ENCODE measurements at regions not wholly inside any gene's neighbourhood (a gene's known extent, or its start where the extent isn't known, plus 50 kb on each side); places are given as distances from the start of the nearest gene placed in this dataset.
"Not testable (repeated sequence)": the region's sequence is repeated elsewhere in the genome, so short reads cannot be mapped to it uniquely, and the experiment has no call there.

- Mint-ChIP-seq H3K9me3 (no peaks in the 10 kb centered on the region), H3K27me3 (peaks cover 5% of the 10 kb centered on the region), H3K27ac (no peak overlapping the region), H3K4me1 (ENCODE audit: low read depth) (no peaks in the 10 kb centered on the region), H3K36me3 (ENCODE audit: low read depth) (no peaks in the 10 kb centered on the region), H3K4me3 (no peak overlapping the region)
These were observed 307.9 kb downstream of the DMAC1 start for GRCh38 chr9:7491641-7492040.

- H3K4me3 Mint-ChIP-seq = no peak overlapping the region
- H3K27me3 Mint-ChIP-seq = peaks cover under 1% of the 10 kb centered on the region
- no peak overlapping the region for H3K27ac Mint-ChIP-seq
- H3K9me3 Mint-ChIP-seq = no peaks in the 10 kb centered on the region
- H3K36me3 Mint-ChIP-seq (ENCODE audit: low read depth) = no peaks in the 10 kb centered on the region
- H3K4me1 Mint-ChIP-seq (ENCODE audit: low read depth) = no peaks in the 10 kb centered on the region
These were observed 309.1 kb downstream of the DMAC1 start for GRCh38 chr9:7490317-7491108.

DNA sequence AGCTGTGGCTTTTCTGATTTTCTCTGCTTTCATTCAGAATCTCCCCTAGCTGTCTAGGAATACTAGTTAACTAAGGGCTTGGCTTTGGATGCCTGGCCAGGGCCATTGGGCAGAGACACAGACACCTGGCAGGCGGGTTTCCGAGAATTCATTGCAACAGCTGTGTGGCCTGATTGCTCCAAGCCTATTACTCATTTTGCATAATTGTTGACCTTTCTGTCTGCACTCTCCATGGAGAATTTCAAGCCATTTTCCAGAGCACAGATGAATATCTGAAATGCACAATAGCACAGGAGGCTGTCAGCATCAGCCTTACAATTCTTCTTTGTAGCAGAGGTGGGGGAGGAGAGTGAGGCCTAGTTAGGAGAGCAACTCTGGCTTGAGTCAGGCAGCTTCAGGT lies 310.5 kb downstream of the DMAC1 start:
- H3K27me3 Mint-ChIP-seq = no peaks in the 10 kb centered on the region
- H3K27ac Mint-ChIP-seq = no peak overlapping the region
- no peaks in the 10 kb centered on the region for H3K9me3 Mint-ChIP-seq

GRCh38 chr9:7484014-7484413 lies 315.6 kb downstream of the DMAC1 start:
- not testable (repeated sequence) for H3K4me1 Mint-ChIP-seq (ENCODE audit: low read depth); H3K27ac Mint-ChIP-seq; H3K27me3 Mint-ChIP-seq; H3K4me3 Mint-ChIP-seq; H3K9me3 Mint-ChIP-seq; H3K36me3 Mint-ChIP-seq (ENCODE audit: low read depth)

More for the DNA sequence above, 310.5 kb downstream of the DMAC1 start:
- Mint-ChIP-seq H3K4me3 (no peak overlapping the region), H3K36me3 (ENCODE audit: low read depth) (no peaks in the 10 kb centered on the region), H3K4me1 (ENCODE audit: low read depth) (no peaks in the 10 kb centered on the region)

DNA sequence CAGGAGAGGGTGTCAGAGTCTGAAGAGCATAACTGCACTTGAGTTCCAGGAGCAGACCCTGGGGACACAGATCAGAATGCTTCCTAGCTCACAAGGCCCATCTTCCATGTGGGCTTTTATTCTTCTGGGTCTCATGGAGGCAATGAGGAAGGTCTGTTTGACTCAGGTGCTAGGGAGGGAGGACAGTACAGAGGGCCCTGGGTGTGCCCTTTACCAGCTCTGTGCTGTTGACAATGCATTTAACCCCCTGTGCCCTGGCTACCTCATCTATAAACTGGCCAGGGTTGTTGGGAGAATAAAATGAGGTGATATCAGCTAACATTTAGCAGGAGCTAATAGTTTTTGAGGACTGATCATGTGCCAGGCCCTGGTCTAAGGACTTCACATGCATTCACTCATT lies 318.0 kb downstream of the DMAC1 start:
- H3K27me3 Mint-ChIP-seq = peaks cover 6% of the 10 kb centered on the region
- H3K27ac Mint-ChIP-seq = no peak overlapping the region
- no peaks in the 10 kb centered on the region for H3K9me3 Mint-ChIP-seq
- no peak overlapping the region for H3K4me3 Mint-ChIP-seq
- no peaks in the 10 kb centered on the region for H3K36me3 Mint-ChIP-seq (ENCODE audit: low read depth)
- H3K4me1 Mint-ChIP-seq (ENCODE audit: low read depth) = no peaks in the 10 kb centered on the region

DNA sequence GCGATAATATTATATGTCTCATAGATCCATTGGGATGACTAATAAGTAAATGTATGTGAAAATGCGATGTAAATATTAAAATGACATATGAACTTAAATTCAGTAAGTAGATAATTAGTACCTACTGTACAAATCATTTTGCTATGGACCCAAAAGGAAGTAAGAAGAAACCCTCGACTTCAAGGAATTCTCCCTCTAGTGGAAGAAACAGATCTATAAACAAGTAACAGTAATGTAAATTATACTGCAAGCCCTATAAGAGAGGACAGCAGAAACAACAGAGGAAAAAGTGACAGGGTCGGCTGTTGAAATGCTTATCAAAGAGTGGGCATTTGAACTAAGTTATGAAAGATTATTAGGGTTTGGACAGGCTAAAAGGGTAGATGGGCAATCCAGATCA lies 320.3 kb downstream of the DMAC1 start:
- H3K9me3 Mint-ChIP-seq = no peaks in the 10 kb centered on the region
- H3K36me3 Mint-ChIP-seq (ENCODE audit: low read depth) = no peaks in the 10 kb centered on the region
- no peak overlapping the region for H3K4me3 Mint-ChIP-seq
- H3K27me3 Mint-ChIP-seq = peaks cover 10% of the 10 kb centered on the region
- H3K4me1 Mint-ChIP-seq (ENCODE audit: low read depth) = no peaks in the 10 kb centered on the region
- H3K27ac Mint-ChIP-seq = no peak overlapping the region

DNA sequence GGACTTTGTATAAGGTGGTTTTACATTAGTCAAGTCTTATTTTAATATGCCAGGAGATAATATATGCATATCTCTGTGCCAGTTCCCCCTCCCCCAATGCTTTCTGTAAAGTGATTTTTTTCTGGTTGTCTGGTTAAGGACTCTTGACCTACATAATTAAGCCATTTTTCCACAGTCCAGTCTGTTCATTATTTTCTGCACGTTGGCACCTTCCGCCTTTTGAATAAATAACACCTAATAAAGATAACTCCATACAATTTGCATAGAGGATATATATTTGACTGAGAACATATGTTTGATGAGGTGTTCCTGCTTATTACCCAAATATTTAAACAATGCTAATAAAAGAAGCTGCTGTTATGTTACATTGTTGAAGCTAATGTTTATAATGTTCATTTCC lies 320.9 kb downstream of the DMAC1 start:
- Mint-ChIP-seq H3K27ac (no peak overlapping the region), H3K36me3 (ENCODE audit: low read depth) (no peaks in the 10 kb centered on the region), H3K9me3 (no peaks in the 10 kb centered on the region), H3K4me3 (no peak overlapping the region), H3K4me1 (ENCODE audit: low read depth) (no peaks in the 10 kb centered on the region), H3K27me3 (peaks cover 10% of the 10 kb centered on the region)

DNA sequence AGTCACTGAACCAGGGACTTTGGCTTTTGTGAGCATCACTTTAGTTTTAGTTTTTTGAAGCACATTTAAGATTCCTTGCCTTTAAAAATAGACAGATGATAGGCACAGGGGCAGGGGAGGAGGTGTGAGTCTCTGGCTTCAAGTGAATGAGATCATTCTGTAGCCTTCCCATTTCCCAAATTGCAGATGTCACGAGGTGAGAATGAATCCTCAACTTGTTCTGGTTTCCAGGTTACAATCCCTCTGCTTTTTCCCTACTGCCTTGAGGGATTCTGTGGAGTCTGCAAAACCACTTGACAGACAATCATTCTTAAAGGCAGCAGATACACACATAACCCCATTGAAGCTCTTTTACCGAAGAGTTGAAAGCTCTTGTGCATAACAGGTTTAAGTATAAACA lies 332.4 kb downstream of the DMAC1 start:
- no peak overlapping the region for H3K4me3 Mint-ChIP-seq
- no peaks in the 10 kb centered on the region for H3K36me3 Mint-ChIP-seq (ENCODE audit: low read depth)
- H3K9me3 Mint-ChIP-seq = no peaks in the 10 kb centered on the region
- no peaks in the 10 kb centered on the region for H3K4me1 Mint-ChIP-seq (ENCODE audit: low read depth)
- H3K27ac Mint-ChIP-seq = no peak overlapping the region
- peaks cover 31% of the 10 kb centered on the region for H3K27me3 Mint-ChIP-seq

- peaks cover 23% of the 10 kb centered on the region for H3K27me3 Mint-ChIP-seq
- no peaks in the 10 kb centered on the region for H3K36me3 Mint-ChIP-seq (ENCODE audit: low read depth)
These were observed 337.8 kb downstream of the DMAC1 start for GRCh38 chr9:7461791-7462190.

DNA sequence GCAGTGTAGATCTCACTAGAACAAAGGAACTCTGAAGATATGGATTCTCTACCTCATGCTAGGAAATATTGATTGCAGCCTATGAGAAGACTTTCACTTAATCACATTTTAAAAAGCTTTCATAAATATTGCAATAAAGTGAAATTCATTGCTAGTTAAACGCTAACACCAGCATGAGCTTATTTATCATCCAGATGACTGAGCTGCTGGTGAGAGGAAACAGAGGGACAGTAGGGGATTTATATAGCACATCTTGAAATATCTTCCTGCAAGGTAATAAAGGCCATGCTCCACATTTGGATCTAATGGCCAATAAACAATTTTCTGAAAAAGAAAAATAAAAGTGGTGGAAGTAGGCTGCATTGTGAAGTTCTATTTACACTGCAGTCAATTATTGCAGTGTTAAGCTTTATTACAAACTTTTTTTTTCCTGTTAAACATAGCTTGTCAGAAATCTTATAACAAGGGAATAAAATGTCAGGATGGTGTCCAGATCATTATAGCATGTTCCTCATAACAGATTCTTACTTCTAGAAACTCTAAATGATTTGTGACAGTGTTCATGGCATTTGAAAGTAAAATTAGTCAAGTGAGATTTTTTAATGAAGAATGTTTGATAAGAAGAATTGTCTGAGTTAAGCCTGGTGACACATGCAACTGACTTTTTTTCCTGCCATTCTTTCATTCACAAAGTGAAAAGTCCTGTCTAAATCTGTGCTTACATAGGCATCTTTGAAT lies 342.6 kb downstream of the DMAC1 start:
- Mint-ChIP-seq H3K4me1 (ENCODE audit: low read depth) (no peaks in the 10 kb centered on the region), H3K27ac (no peak overlapping the region), H3K36me3 (ENCODE audit: low read depth) (no peaks in the 10 kb centered on the region), H3K27me3 (peaks cover 4% of the 10 kb centered on the region), H3K9me3 (peaks cover 7% of the 10 kb centered on the region), H3K4me3 (no peak overlapping the region)

More at GRCh38 chr9:7461791-7462190, 337.8 kb downstream of the DMAC1 start:
- peaks cover 7% of the 10 kb centered on the region for H3K9me3 Mint-ChIP-seq
- H3K4me3 Mint-ChIP-seq = no peak overlapping the region
- H3K4me1 Mint-ChIP-seq (ENCODE audit: low read depth) = no peaks in the 10 kb centered on the region
- no peak overlapping the region for H3K27ac Mint-ChIP-seq

- no peaks in the 10 kb centered on the region for H3K4me1 Mint-ChIP-seq (ENCODE audit: low read depth)
These were observed 343.2 kb downstream of the DMAC1 start for GRCh38 chr9:7456377-7456776.

GRCh38 chr9:7454624-7455023 lies 345.0 kb downstream of the DMAC1 start:
- Mint-ChIP-seq H3K36me3 (ENCODE audit: low read depth) (no peaks in the 10 kb centered on the region), H3K27me3 (no peaks in the 10 kb centered on the region), H3K27ac (no peak overlapping the region), H3K4me1 (ENCODE audit: low read depth) (no peaks in the 10 kb centered on the region), H3K4me3 (no peak overlapping the region), H3K9me3 (peaks cover under 1% of the 10 kb centered on the region)

More at GRCh38 chr9:7456377-7456776, 343.2 kb downstream of the DMAC1 start:
- Mint-ChIP-seq H3K36me3 (ENCODE audit: low read depth) (no peaks in the 10 kb centered on the region), H3K27me3 (peaks cover 4% of the 10 kb centered on the region), H3K4me3 (no peak overlapping the region), H3K27ac (no peak overlapping the region), H3K9me3 (peaks cover 7% of the 10 kb centered on the region)

- H3K27ac Mint-ChIP-seq = no peak overlapping the region
- no peaks in the 10 kb centered on the region for H3K36me3 Mint-ChIP-seq (ENCODE audit: low read depth)
- H3K9me3 Mint-ChIP-seq = no peaks in the 10 kb centered on the region
- no peaks in the 10 kb centered on the region for H3K4me1 Mint-ChIP-seq (ENCODE audit: low read depth)
- no peak overlapping the region for H3K4me3 Mint-ChIP-seq
- no peaks in the 10 kb centered on the region for H3K27me3 Mint-ChIP-seq
These were observed 347.2 kb downstream of the DMAC1 start for GRCh38 chr9:7452378-7452777.

DNA sequence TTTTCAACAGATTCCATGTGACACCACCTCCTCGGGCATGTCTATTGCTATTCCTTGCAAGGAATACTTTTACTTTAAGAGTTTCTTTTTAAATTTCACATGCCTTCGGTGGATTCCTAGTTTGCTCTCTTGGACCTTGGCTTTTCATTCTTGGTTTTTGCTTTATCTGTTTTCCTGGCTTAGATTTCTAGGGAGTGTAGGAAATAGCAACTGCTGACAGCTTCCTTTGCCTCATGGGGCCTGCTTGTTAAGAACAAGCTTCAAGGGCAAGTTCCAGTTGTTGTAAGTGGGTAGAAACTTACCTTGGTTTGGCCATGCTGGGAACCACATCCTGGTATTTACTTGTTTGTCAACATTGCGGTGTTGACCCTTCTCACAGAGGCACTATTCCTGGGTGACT lies 348.5 kb downstream of the DMAC1 start:
- no peaks in the 10 kb centered on the region for H3K27me3 Mint-ChIP-seq
- no peak overlapping the region for H3K27ac Mint-ChIP-seq
- H3K4me1 Mint-ChIP-seq (ENCODE audit: low read depth) = no peaks in the 10 kb centered on the region
- H3K36me3 Mint-ChIP-seq (ENCODE audit: low read depth) = no peaks in the 10 kb centered on the region
- H3K4me3 Mint-ChIP-seq = no peak overlapping the region
- peaks cover 3% of the 10 kb centered on the region for H3K9me3 Mint-ChIP-seq

DNA sequence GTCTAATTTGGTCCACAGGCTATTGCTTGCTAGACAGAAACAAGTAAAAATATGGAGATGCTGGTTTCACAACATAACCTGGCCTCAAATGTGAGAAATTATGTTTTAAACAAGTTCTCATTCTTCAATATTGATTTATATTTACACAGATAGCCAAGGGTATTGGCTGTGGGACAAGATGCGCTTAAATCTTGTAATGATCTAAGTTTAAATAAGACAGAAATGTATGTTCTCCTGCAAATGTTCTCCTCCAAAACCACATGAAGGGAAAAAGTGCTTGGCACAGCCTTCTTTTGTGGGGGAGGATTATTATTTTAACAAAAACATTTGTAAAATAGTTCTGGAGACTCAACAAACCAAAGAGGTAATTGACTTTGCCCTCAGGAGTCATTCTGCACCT lies 356.0 kb downstream of the DMAC1 start:
- no peak overlapping the region for H3K4me3 Mint-ChIP-seq
- peaks cover 3% of the 10 kb centered on the region for H3K9me3 Mint-ChIP-seq
- H3K27me3 Mint-ChIP-seq = peaks cover 8% of the 10 kb centered on the region
- no peaks in the 10 kb centered on the region for H3K4me1 Mint-ChIP-seq (ENCODE audit: low read depth)
- H3K27ac Mint-ChIP-seq = no peak overlapping the region
- H3K36me3 Mint-ChIP-seq (ENCODE audit: low read depth) = no peaks in the 10 kb centered on the region

Measured in stimulated activated naive CD8-positive, alpha-beta T cell treated with anti-CD3 and anti-CD28 coated beads, Interleukin-15, Interleukin-2, amounts not matched to agents 100 ng/mL and 50 ng/mL, for 24 hours (primary cell).